DND-41 (cell line): ENCODE measurements at regions not wholly inside any gene's neighbourhood (a gene's known extent, or its start where the extent isn't known, plus 50 kb on each side); places are given as distances from the start of the nearest gene placed in this dataset.
A peak's percentile ranks its signal among the peaks of the same experiment; 100 is the strongest.

Source experiments
- ATAC-seq: fragments of 200-7000 bp; cut with Tn5 transposase; 3 replicates; pipeline ENCODE4 v1.9.1; 2021; ENCODE audit warnings: low read depth; ENCODE audit not compliant: insufficient read depth
- DNase-seq: peaks from one replicate; pipeline ENCODE4 v3.0.0-alpha.2; 2020
- H2AFZ ChIP-seq: 2 replicates; pipeline ENCODE4 v1.6.0; 2012; ENCODE audit warnings: low read depth, low read length
- H3K27ac ChIP-seq: 2 replicates; pipeline ENCODE4 v1.5.1; 2012; ENCODE audit warnings: low read length, inconsistent platforms
- H3K27me3 ChIP-seq: fragments of 200-600 bp; sonication (generic); 2 replicates; pipeline ENCODE4 v1.6.0; 2012; ENCODE audit warnings: low read length, mild to moderate bottlenecking, inconsistent platforms; ENCODE audit not compliant: insufficient read depth, poor library complexity
- H3K36me3 ChIP-seq: 2 replicates; pipeline ENCODE4 v1.5.1; 2012; ENCODE audit warnings: low read length, inconsistent platforms; ENCODE audit not compliant: insufficient read depth
- H3K4me1 ChIP-seq: 2 replicates; pipeline ENCODE4 v1.5.1; 2012; ENCODE audit warnings: mild to moderate bottlenecking, low read length; ENCODE audit not compliant: insufficient read depth
- H3K4me2 ChIP-seq: 2 replicates; pipeline ENCODE4 v1.6.0; 2012; ENCODE audit warnings: mild to moderate bottlenecking, moderate library complexity, low read length, inconsistent platforms; ENCODE audit not compliant: insufficient read depth
- H3K4me3 ChIP-seq, 2 experiments: fragments of 200-600 bp in 1 of 2; shearing (Covaris generic) in 1 of 2; 2 replicates each; pipeline ENCODE4 v1.5.1; 2012 to 2016; ENCODE audit warnings: inconsistent platforms in 2 of 2, low read length in 2 of 2, mild to moderate bottlenecking in 2 of 2, low read depth in 1 of 2, moderate library complexity in 1 of 2
- H3K79me2 ChIP-seq: 2 replicates; pipeline ENCODE4 v1.6.0; 2012; ENCODE audit warnings: low read length, inconsistent platforms; ENCODE audit not compliant: insufficient read depth
- H3K9ac ChIP-seq: 2 replicates; pipeline ENCODE4 v1.6.0; 2012; ENCODE audit warnings: low read depth, mild to moderate bottlenecking, inconsistent platforms, low read length, moderate library complexity
- H3K9me3 ChIP-seq: 2 replicates; pipeline ENCODE4 v1.5.1; 2012; ENCODE audit warnings: low read length, moderate library complexity, mild to moderate bottlenecking, inconsistent platforms; ENCODE audit not compliant: insufficient read depth, severe bottlenecking
- H4K20me1 ChIP-seq: 2 replicates; pipeline ENCODE4 v1.6.0; 2012; ENCODE audit warnings: low read length; ENCODE audit not compliant: insufficient read depth
- EZH2 ChIP-seq: IDR thresholded peaks from 3 replicates; pipeline ENCODE4 v1.6.1; 2012; ENCODE audit warnings: borderline replicate concordance, low read depth, mild to moderate bottlenecking, moderate library complexity, low read length, inconsistent platforms; ENCODE audit not compliant: severe bottlenecking
- TF ChIP-seq, protein P1 (sequence below): IDR thresholded peaks from 2 replicates; pipeline ENCODE4 v1.5.1; 2012; ENCODE audit warnings: borderline replicate concordance, low read length, moderate library complexity, mild to moderate bottlenecking; ENCODE audit not compliant: poor library complexity, severe bottlenecking; ENCODE audit errors: extremely low read depth

DNA sequence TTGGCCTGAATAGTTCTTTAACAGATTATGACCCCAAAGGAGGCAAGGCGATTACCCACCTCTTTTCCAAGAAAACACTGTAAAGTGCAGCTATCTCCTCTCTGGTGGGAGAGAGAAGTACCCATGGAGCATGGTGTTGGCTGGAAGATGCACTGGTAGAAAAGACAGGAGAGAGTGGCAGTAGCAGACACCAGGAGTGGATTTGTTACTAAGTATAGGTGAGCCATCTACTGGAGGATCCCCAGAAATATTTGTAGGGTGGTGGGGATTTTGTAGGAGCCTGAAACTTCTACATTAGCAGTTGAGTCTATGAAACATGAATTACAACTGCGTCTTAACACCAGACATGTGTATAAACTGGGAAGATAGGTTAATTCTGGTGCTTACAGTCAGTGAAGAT is 148.0 kb downstream of the SLC38A4 start:
- peak; percentile 14 for DNase-seq
- ATAC-seq, result peak; percentile 81

DNA sequence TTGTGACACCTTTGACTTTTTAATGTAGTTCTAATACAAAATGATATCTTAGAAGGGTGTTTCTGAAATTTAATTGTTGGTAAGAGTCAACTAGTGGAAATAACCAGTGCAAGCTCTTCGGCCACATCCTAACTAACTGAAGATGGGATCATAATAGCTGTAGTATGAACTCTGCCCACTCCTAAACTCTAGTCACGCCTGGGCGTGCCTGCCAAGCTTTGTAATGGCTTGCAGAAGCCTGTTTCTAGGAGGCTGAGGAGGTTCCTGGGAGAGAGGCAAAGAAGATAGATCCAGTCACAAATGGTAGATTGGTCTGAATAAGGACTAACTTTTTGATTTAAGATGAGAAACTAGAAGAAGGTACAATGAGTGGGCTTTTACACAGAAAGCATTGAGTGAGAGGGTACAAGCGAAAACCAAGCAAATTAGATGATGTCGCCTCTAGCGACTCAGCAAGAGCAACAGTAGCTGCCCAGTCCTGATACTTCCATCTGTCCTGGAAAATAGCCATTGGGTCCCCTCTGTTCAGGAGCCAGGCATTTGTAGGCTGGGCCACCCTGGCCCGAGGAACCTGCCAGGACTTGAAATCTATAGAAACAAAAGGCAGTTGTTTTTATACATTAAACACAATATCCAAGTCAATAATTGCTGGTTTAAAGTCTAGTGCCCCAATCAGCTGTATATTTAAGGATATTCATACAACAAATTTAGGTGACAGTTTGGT is 148.8 kb downstream of the SLC38A4 start:
- TF ChIP-seq, protein P1, sequence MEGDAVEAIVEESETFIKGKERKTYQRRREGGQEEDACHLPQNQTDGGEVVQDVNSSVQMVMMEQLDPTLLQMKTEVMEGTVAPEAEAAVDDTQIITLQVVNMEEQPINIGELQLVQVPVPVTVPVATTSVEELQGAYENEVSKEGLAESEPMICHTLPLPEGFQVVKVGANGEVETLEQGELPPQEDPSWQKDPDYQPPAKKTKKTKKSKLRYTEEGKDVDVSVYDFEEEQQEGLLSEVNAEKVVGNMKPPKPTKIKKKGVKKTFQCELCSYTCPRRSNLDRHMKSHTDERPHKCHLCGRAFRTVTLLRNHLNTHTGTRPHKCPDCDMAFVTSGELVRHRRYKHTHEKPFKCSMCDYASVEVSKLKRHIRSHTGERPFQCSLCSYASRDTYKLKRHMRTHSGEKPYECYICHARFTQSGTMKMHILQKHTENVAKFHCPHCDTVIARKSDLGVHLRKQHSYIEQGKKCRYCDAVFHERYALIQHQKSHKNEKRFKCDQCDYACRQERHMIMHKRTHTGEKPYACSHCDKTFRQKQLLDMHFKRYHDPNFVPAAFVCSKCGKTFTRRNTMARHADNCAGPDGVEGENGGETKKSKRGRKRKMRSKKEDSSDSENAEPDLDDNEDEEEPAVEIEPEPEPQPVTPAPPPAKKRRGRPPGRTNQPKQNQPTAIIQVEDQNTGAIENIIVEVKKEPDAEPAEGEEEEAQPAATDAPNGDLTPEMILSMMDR, result no peak
- TF ChIP-seq EZH2, result no peak
- H4K20me1 ChIP-seq, result no peaks in the 10 kb centered on the region
- H3K36me3 ChIP-seq, result no peaks in the 10 kb centered on the region
- no peaks in the 10 kb centered on the region for H3K9me3 ChIP-seq
- H3K27me3 ChIP-seq, result no peaks in the 10 kb centered on the region
- no peaks in the 10 kb centered on the region for H3K79me2 ChIP-seq
- no peak overlapping the region for H3K9ac ChIP-seq
- H3K4me1 ChIP-seq, result no peaks in the 10 kb centered on the region
- no peak overlapping the region for H3K4me3 ChIP-seq
- H3K4me2 ChIP-seq, result no peak overlapping the region
- ATAC-seq (no peak), DNase-seq (no peak)
- H2AFZ ChIP-seq, result no peak overlapping the region
- H3K27ac ChIP-seq, result no peak overlapping the region

More for the DNA sequence above, 148.0 kb downstream of the SLC38A4 start:
- no peak overlapping the region for H3K27ac ChIP-seq
- H2AFZ ChIP-seq, result no peak overlapping the region
- H3K4me1 ChIP-seq, result no peaks in the 10 kb centered on the region
- no peak overlapping the region for H3K4me2 ChIP-seq
- no peaks in the 10 kb centered on the region for H3K9me3 ChIP-seq
- no peak overlapping the region for H3K9ac ChIP-seq
- H3K36me3 ChIP-seq, result no peaks in the 10 kb centered on the region
- H4K20me1 ChIP-seq, result no peaks in the 10 kb centered on the region
- no peaks in the 10 kb centered on the region for H3K27me3 ChIP-seq
- no peak for TF ChIP-seq EZH2
- TF ChIP-seq, protein P1, result peak; percentile 61
- H3K4me3 ChIP-seq, result no peak overlapping the region
- H3K79me2 ChIP-seq, result no peaks in the 10 kb centered on the region

DNA sequence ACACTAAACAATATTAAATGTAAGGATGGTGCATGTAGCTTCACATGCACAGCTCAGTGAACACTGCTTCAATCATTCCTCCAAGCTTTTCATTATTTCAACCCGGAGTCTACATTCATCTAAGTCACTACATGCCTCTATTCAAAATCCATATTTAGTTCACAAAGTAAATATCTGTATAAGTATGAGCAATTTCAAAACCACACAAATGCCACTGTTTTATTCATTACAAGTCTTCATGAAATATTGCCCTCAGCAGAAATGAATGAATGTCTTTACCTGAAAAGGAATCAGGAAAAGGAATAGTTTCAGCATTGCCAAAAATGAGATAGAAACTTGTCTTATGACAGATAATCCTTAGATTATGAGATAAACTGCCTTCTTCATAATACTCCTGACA is 149.4 kb downstream of the SLC38A4 start:
- H3K4me3 ChIP-seq, result no peak overlapping the region
- H3K4me1 ChIP-seq, result no peaks in the 10 kb centered on the region
- H3K9me3 ChIP-seq, result no peaks in the 10 kb centered on the region
- H4K20me1 ChIP-seq, result no peaks in the 10 kb centered on the region
- H3K36me3 ChIP-seq, result no peaks in the 10 kb centered on the region
- no peaks in the 10 kb centered on the region for H3K27me3 ChIP-seq
- no peak overlapping the region for H2AFZ ChIP-seq
- H3K27ac ChIP-seq, result no peak overlapping the region
- H3K79me2 ChIP-seq, result no peaks in the 10 kb centered on the region
- H3K4me2 ChIP-seq, result no peak overlapping the region
- ATAC-seq (no peak), DNase-seq (no peak)
- no peak overlapping the region for H3K9ac ChIP-seq
- TF ChIP-seq EZH2, result no peak
- TF ChIP-seq, protein P1, result no peak

DNA sequence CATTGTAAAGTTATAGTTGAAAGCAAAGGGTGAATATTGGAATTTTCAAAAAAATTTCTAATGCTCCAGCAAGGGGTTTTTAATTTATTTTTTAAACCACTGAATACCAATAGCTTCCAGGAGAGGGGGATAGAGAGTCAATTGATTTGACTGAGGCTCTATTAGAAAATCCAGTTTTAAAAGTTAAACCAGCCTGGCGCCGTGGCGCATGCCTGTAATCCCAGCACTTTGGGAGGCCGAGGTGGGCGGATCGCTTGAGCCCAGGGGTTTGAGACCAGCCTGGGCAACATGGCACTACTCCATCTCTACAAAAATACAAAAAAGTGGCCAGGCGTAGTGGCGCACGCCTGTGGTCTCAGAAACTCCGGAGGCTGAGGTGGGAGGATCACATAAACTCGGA is 150.1 kb downstream of the SLC38A4 start:
- no peaks in the 10 kb centered on the region for H3K9me3 ChIP-seq
- H3K4me1 ChIP-seq, result no peaks in the 10 kb centered on the region
- ATAC-seq (no peak; the same call in 2 of the 3 replicates), DNase-seq (no peak)
- no peak overlapping the region for H2AFZ ChIP-seq
- no peak overlapping the region for H3K9ac ChIP-seq
- no peaks in the 10 kb centered on the region for H3K36me3 ChIP-seq
- H3K79me2 ChIP-seq, result no peaks in the 10 kb centered on the region
- H3K4me3 ChIP-seq, result no peak overlapping the region
- no peaks in the 10 kb centered on the region for H4K20me1 ChIP-seq
- no peaks in the 10 kb centered on the region for H3K27me3 ChIP-seq
- H3K27ac ChIP-seq, result no peak overlapping the region
- no peak overlapping the region for H3K4me2 ChIP-seq
- TF ChIP-seq EZH2, result no peak
- TF ChIP-seq, protein P1, result peak; percentile 54
